ENCODE measurements at regions not wholly inside any gene's neighbourhood (a gene's known extent, or its start where the extent isn't known, plus 50 kb on each side); places are given as distances from the start of the nearest gene placed in this dataset.

GRCh38 chr2:59789523-59789922 lies 763.9 kb downstream of the BCL11A start:
- Histone ChIP-seq H3K27ac (no peak overlapping the region), H3K4me3 (no peak overlapping the region), H3K9me3 (no peaks in the 10 kb centered on the region), H3K4me1 (no peaks in the 10 kb centered on the region), H3K27me3 (no peaks in the 10 kb centered on the region), H3K36me3 (no peaks in the 10 kb centered on the region)
- no peak for DNase-seq
- TF ChIP-seq CTCF (IDR thresholded peaks at IDR 0.05) (no peak), POLR2A (IDR thresholded peaks at IDR 0.05) (no peak)

GRCh38 chr2:59787095-59787494 lies 766.4 kb downstream of the BCL11A start:
- Histone ChIP-seq H3K27me3 (no peaks in the 10 kb centered on the region), H3K4me3 (no peak overlapping the region), H3K27ac (no peak overlapping the region), H3K9me3 (no peaks in the 10 kb centered on the region), H3K36me3 (no peaks in the 10 kb centered on the region), H3K4me1 (no peaks in the 10 kb centered on the region)
- TF ChIP-seq POLR2A (IDR thresholded peaks at IDR 0.05) (no peak), CTCF (IDR thresholded peaks at IDR 0.05) (no peak)
- DNase-seq: no peak

DNA sequence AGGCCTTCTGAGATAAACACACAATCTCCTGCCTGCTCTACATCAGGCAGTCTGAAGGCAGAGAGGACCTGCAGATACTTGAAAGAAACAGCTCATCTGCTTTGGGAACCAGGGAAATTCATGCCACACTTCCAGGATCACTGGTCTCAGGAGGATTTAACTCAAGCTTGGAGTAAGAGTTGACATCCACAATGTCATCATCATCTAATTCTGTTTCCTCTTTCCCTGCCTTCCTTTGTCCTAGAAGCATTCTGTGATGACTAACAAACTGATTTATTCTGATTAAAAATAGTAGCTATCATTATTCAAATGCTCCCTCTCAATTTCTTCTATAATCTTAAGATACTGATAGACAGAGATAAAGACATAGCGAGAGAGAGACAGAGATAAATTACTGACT lies 766.8 kb downstream of the BCL11A start:
- H3K36me3 ChIP-seq: no peaks in the 10 kb centered on the region
- H3K9me3 ChIP-seq: no peaks in the 10 kb centered on the region
- DNase-seq: no peak
- TF ChIP-seq POLR2A (IDR thresholded peaks at IDR 0.05) (no peak), CTCF (IDR thresholded peaks at IDR 0.05) (no peak)
- no peaks in the 10 kb centered on the region for H3K27me3 ChIP-seq
- H3K4me3 ChIP-seq: no peak overlapping the region
- no peak overlapping the region for H3K27ac ChIP-seq
- H3K4me1 ChIP-seq: no peaks in the 10 kb centered on the region

- Histone ChIP-seq H3K9me3 (no peaks in the 10 kb centered on the region), H3K36me3 (no peaks in the 10 kb centered on the region), H3K4me3 (no peak overlapping the region), H3K27ac (no peak overlapping the region), H3K4me1 (no peaks in the 10 kb centered on the region), H3K27me3 (no peaks in the 10 kb centered on the region)
- DNase-seq: no peak
- TF ChIP-seq POLR2A (IDR thresholded peaks at IDR 0.05): no peak
- no peak for TF ChIP-seq CTCF (IDR thresholded peaks at IDR 0.05)
These were observed 773.9 kb downstream of the BCL11A start for GRCh38 chr2:59779571-59779970.

GRCh38 chr2:59777120-59777519 lies 776.3 kb downstream of the BCL11A start:
- Histone ChIP-seq H3K27me3 (no peaks in the 10 kb centered on the region), H3K4me3 (no peak overlapping the region), H3K27ac (no peak overlapping the region), H3K9me3 (no peaks in the 10 kb centered on the region), H3K36me3 (no peaks in the 10 kb centered on the region), H3K4me1 (no peaks in the 10 kb centered on the region)
- no peak for DNase-seq
- TF ChIP-seq CTCF (IDR thresholded peaks at IDR 0.05) (no peak), POLR2A (IDR thresholded peaks at IDR 0.05) (no peak)

DNA sequence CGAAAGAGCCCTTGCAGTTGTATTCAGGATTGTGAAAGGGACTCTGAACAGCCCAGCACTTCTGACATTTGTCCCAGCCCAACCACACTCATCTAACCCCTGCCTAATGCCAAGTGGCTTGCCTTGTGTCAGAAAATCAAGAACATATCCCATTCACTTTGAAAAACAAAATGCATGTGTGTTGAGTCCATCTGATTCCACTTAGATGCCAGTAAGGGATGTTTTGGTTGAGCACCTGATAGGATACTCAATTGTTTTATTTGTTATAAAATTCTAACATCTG lies 776.8 kb downstream of the BCL11A start:
- DNase-seq: no peak
- Histone ChIP-seq H3K27me3 (no peaks in the 10 kb centered on the region), H3K9me3 (no peaks in the 10 kb centered on the region), H3K27ac (no peak overlapping the region), H3K4me3 (no peak overlapping the region), H3K36me3 (no peaks in the 10 kb centered on the region), H3K4me1 (no peaks in the 10 kb centered on the region)
- TF ChIP-seq CTCF (IDR thresholded peaks at IDR 0.05) (no peak), POLR2A (IDR thresholded peaks at IDR 0.05) (no peak)

All from Peyer's patch (tissue), 4 donors.